Renal cortex interstitium (tissue), 11 donors: ENCODE measurements at regions not wholly inside any gene's neighbourhood (a gene's known extent, or its start where the extent isn't known, plus 50 kb on each side); places are given as distances from the start of the nearest gene placed in this dataset.

ENCODE experiments used
- DNase-seq, 11 donors: peaks; one replicate each; pipeline ENCODE4 v3.0.0-alpha.2; 2013; ENCODE audit warnings: low read depth in 9 of 11, low spot score in 4 of 11; ENCODE audit errors: extremely low read depth in 1 of 11

GRCh38 chr1:228818928-228819630 is 83.8 kb downstream of the RHOU start:
- no peak for DNase-seq

- DNase-seq, result no peak
Measured at GRCh38 chr1:228821252-228821651, 86.0 kb downstream of the RHOU start.

- no peak for DNase-seq
Measured at GRCh38 chr1:228823200-228823599, 87.9 kb downstream of the RHOU start.

- no peak for DNase-seq
Measured at GRCh38 chr1:228824366-228824765, 89.1 kb downstream of the RHOU start.

GRCh38 chr1:228825041-228825440 is 89.8 kb downstream of the RHOU start:
- no peak for DNase-seq

- no peak for DNase-seq
Measured at GRCh38 chr1:228825840-228826484, 90.7 kb downstream of the RHOU start.

GRCh38 chr1:228827019-228827418 is 91.7 kb downstream of the RHOU start:
- no peak for DNase-seq

- no peak for DNase-seq
Measured at GRCh38 chr1:228828151-228828550, 92.9 kb downstream of the RHOU start.

GRCh38 chr1:228830185-228830953 is 95.1 kb downstream of the RHOU start:
- DNase-seq, result no peak

GRCh38 chr1:228830954-228831481 is 95.7 kb downstream of the RHOU start:
- no peak for DNase-seq

- no peak for DNase-seq
Measured at GRCh38 chr1:228833911-228834688, 98.8 kb downstream of the RHOU start.

- DNase-seq, result no peak
Measured at GRCh38 chr1:228835456-228835855, 100.2 kb downstream of the RHOU start.

GRCh38 chr1:228835911-228836310 is 100.6 kb downstream of the RHOU start:
- no peak for DNase-seq

- no peak for DNase-seq
Measured at GRCh38 chr1:228836427-228836826, 101.1 kb downstream of the RHOU start.

GRCh38 chr1:228837032-228837431 is 101.8 kb downstream of the RHOU start:
- no peak for DNase-seq

- peak in 4 of 11 donors; percentile 34 to 70 (median 46) for DNase-seq
Measured at GRCh38 chr1:228837817-228838716, 102.8 kb downstream of the RHOU start.

GRCh38 chr1:228838717-228839500 is 103.6 kb downstream of the RHOU start:
- no peak for DNase-seq
